Osteocyte (in vitro differentiated cells): ENCODE measurements at regions not wholly inside any gene's neighbourhood (a gene's known extent, or its start where the extent isn't known, plus 50 kb on each side); places are given as distances from the start of the nearest gene placed in this dataset.

ENCODE experiments used
- DNase-seq: peaks from one replicate; pipeline ENCODE4 v3.0.0; 2021; ENCODE audit warnings: mixed read lengths; ENCODE audit not compliant: unreplicated experiment; ENCODE audit errors: extremely low spot score
- H3K27ac Mint-ChIP-seq: one replicate; pipeline ENCODE4 v1.8.0; 2021; ENCODE audit warnings: mild to moderate bottlenecking, mixed read lengths; ENCODE audit not compliant: unreplicated experiment
- H3K27me3 Mint-ChIP-seq: one replicate; pipeline ENCODE4 v1.8.0; 2021; ENCODE audit warnings: mixed read lengths; ENCODE audit not compliant: unreplicated experiment
- H3K36me3 Mint-ChIP-seq: one replicate; pipeline ENCODE4 v1.8.0; 2021; ENCODE audit warnings: mixed read lengths; ENCODE audit not compliant: unreplicated experiment
- H3K4me1 Mint-ChIP-seq: one replicate; pipeline ENCODE4 v1.8.0; 2021; ENCODE audit warnings: mixed read lengths; ENCODE audit not compliant: unreplicated experiment
- H3K4me3 Mint-ChIP-seq: one replicate; pipeline ENCODE4 v1.8.0; 2021; ENCODE audit warnings: mild to moderate bottlenecking, moderate library complexity, mixed read lengths; ENCODE audit not compliant: unreplicated experiment
- H3K9me3 Mint-ChIP-seq: one replicate; pipeline ENCODE4 v1.8.0; 2021; ENCODE audit warnings: mixed read lengths; ENCODE audit not compliant: unreplicated experiment
- TF ChIP-seq, protein P1 (sequence below): fragments of 200-600 bp; sonication (generic); IDR thresholded peaks from 2 replicates; pipeline ENCODE4 v1.5.0; 2021; ENCODE audit warnings: antibody characterized with exemption, mild to moderate bottlenecking, moderate library complexity

DNA sequence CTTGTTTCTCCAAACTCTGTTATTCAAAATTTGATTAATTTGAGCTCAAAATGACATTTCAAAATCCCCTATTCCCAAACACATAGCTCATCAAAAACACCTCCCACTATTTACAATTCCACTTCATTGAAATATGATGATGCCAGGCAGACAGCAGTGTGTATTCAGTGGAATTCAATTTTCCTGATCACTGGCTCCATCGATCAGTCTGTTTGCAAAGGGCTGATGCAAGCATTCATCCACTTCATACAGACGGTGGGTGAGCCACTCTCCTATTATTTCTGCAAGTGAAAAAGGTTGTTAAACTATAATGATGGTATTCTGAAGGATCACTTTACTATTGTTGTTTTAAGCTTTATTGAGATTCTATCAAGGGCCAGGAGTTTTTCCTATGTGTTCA lies 90.7 kb downstream of the RTP4 start:
- no peak for DNase-seq
- no peak overlapping the region for H3K4me3 Mint-ChIP-seq
- TF ChIP-seq, protein P1, sequence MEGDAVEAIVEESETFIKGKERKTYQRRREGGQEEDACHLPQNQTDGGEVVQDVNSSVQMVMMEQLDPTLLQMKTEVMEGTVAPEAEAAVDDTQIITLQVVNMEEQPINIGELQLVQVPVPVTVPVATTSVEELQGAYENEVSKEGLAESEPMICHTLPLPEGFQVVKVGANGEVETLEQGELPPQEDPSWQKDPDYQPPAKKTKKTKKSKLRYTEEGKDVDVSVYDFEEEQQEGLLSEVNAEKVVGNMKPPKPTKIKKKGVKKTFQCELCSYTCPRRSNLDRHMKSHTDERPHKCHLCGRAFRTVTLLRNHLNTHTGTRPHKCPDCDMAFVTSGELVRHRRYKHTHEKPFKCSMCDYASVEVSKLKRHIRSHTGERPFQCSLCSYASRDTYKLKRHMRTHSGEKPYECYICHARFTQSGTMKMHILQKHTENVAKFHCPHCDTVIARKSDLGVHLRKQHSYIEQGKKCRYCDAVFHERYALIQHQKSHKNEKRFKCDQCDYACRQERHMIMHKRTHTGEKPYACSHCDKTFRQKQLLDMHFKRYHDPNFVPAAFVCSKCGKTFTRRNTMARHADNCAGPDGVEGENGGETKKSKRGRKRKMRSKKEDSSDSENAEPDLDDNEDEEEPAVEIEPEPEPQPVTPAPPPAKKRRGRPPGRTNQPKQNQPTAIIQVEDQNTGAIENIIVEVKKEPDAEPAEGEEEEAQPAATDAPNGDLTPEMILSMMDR = no peak
- peaks cover 32% of the 10 kb centered on the region for H3K27me3 Mint-ChIP-seq
- H3K9me3 Mint-ChIP-seq = no peaks in the 10 kb centered on the region
- H3K36me3 Mint-ChIP-seq = no peaks in the 10 kb centered on the region
- no peak overlapping the region for H3K27ac Mint-ChIP-seq
- peaks cover 15% of the 10 kb centered on the region for H3K4me1 Mint-ChIP-seq

DNA sequence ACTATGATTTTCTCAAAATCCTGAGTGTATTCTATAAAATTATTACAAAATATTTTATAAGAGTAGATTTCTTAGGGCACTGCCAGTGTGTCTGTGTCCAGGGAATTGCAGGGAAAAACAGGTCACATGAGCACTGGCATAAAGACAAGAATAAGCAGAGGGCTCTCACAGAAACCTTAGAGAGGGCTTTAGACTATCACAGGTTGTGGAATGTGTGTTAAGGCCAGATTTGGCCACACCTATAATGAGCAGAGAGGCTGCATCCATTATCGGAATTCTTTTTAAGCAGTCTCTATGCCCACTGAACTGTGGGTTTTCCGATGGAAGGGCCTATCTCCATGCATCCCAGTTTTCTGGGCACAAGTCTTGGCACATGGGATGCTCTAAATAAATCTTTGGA lies 90.2 kb downstream of the RTP4 start:
- H3K27ac Mint-ChIP-seq = no peak overlapping the region
- TF ChIP-seq, protein P1 = no peak
- H3K9me3 Mint-ChIP-seq = no peaks in the 10 kb centered on the region
- no peak overlapping the region for H3K4me3 Mint-ChIP-seq
- H3K36me3 Mint-ChIP-seq = no peaks in the 10 kb centered on the region
- peaks cover 27% of the 10 kb centered on the region for H3K27me3 Mint-ChIP-seq
- no peak for DNase-seq
- H3K4me1 Mint-ChIP-seq = peaks cover 15% of the 10 kb centered on the region

DNA sequence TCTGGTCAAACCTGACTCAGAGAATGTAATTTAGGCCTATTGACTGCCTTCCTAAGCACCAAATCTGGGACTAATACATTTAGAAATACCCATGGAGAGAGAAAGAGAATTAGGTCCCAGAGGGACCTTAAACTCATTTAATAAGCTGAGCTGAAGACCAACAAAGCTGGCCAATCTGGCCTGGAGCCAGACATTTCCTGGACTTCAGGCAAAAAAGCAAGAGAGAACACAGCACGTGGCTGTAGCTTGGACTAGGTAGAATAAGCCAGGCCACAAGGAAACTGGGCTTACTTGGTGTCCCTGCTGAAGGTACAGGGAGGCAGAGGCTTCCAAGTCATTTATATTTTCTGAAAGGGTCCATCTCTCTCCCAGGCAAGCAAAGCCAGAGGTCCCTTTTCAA lies 88.1 kb downstream of the RTP4 start:
- H3K36me3 Mint-ChIP-seq = no peaks in the 10 kb centered on the region
- TF ChIP-seq, protein P1 = no peak
- peaks cover 15% of the 10 kb centered on the region for H3K4me1 Mint-ChIP-seq
- H3K27me3 Mint-ChIP-seq = peaks cover 20% of the 10 kb centered on the region
- no peak for DNase-seq
- H3K9me3 Mint-ChIP-seq = peaks cover 14% of the 10 kb centered on the region
- H3K27ac Mint-ChIP-seq = no peak overlapping the region
- no peak overlapping the region for H3K4me3 Mint-ChIP-seq

DNA sequence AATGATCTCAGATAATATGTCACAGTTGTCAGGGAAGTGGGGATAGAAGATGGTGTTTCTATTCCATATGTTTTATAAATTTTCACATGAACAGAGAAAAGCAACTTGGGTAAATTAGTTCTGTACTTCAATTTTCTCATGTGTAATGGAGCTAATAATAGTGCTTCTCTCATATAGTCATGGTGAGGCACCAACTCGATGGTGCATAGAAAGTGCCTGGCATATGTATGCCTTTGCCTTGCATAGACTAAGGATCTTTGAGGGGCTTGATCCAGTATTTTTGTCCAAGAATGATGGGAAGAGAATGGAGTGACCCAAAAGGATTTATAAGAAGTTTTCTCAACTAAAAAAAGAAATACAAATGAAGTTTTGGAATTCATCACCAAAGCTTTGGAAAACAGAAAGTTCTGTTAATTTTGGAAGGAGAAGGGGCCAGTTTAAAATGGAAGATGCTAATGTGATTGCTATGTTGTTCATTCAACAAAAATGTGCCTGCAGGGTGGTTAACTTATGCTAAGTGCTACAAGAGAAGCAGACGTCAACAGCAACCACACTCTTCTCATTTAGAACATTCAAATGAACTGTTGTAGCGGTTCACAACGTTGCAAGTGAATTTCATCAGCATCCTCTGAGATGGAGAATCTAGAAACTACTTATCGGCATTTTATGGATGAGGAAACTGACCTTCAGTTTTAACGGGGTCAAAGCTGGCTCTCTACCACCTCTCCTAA lies 86.1 kb downstream of the RTP4 start:
- H3K27me3 Mint-ChIP-seq = peaks cover 16% of the 10 kb centered on the region
- peaks cover 15% of the 10 kb centered on the region for H3K4me1 Mint-ChIP-seq
- no peaks in the 10 kb centered on the region for H3K36me3 Mint-ChIP-seq
- no peak overlapping the region for H3K27ac Mint-ChIP-seq
- TF ChIP-seq, protein P1 = no peak
- no peak for DNase-seq
- H3K4me3 Mint-ChIP-seq = no peak overlapping the region
- H3K9me3 Mint-ChIP-seq = peaks cover 14% of the 10 kb centered on the region

DNA sequence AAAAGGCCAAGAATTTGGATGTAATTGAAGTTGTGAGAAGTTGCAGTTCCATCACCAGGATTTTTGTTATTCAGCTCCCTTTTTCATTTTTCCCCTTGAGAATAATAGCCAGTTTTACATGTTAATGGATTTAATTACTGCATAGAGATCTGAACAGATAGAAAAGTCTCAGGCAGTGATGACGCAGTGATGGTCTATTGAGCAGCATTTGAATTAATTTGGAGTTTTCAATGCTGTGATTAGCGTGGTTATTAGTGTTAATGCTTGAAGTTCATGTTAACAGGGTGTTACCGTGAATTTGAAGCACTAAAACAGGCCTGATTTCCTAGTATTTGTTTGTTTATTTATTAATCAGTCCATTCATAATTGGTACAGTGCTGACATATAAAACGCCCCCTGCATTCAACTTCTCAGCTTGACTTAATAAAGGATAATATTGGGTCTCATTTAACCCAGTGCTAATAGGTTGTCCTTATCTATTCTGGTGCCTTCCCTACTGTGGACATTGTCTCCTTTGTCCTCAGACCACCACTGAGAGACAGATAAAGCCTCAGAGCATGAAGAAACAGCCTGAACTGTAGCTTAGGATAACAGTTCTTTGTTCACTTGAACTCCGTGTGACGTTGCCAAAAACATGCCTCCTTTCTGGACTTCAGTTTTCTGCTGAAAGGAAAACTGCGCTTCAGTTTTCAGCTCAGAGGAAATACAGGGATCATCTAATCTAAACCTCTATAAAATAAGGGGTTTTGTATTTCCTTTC lies 82.4 kb downstream of the RTP4 start:
- Mint-ChIP-seq H3K27ac (no peak overlapping the region), H3K4me1 (peaks cover 2% of the 10 kb centered on the region), H3K36me3 (no peaks in the 10 kb centered on the region), H3K9me3 (peaks cover 14% of the 10 kb centered on the region), H3K27me3 (peaks cover 4% of the 10 kb centered on the region), H3K4me3 (no peak overlapping the region)
- DNase-seq = no peak
- TF ChIP-seq, protein P1 = no peak
